GM12878 (cell line): ENCODE measurements at regions not wholly inside any gene's neighbourhood (a gene's known extent, or its start where the extent isn't known, plus 50 kb on each side); places are given as distances from the start of the nearest gene placed in this dataset.
"Not testable (repeated sequence)": the region's sequence is repeated elsewhere in the genome, so short reads cannot be mapped to it uniquely, and the experiment has no call there.

Source experiments
- ATAC-seq: fragments of 200-7000 bp; cut with Tn5 transposase; 3 replicates; pipeline ENCODE4 v1.9.1; 2020; ENCODE audit warnings: mild to moderate bottlenecking, moderate library complexity
- BruUV-seq: library from RNA; stranded (reverse); fragments of 400-500 nt; replicated peaks from 2 replicates; lab custom pipeline; 2021; lab: Mats Ljungman, UMichigan
- CTCF ChIA-PET: fragments of 300-600 bp; sonication (Branson Sonifier 250); formaldehyde crosslinking; extraction: SDS; loops from one replicate; lab custom pipeline; 2021; ENCODE audit warnings: inconsistent platforms; lab: Yijun Ruan, JAX
- POLR2A ChIA-PET: fragments of 350-600 bp; formaldehyde crosslinking; extraction: SDS; loops from one replicate; lab custom pipeline; 2021; ENCODE audit warnings: inconsistent platforms; lab: Charles Lee
- RAD21 ChIA-PET: fragments of 300-600 bp; sonication (Branson Sonifier 250); formaldehyde crosslinking; loops from one replicate; lab custom pipeline; 2023; ENCODE audit warnings: antibody characterized with exemption; ENCODE audit not compliant: unreplicated experiment; lab: Charles Lee
- SMC1A ChIA-PET: fragments of 300-600 bp; sonication (Branson Sonifier 250); formaldehyde crosslinking; loops from one replicate; lab custom pipeline; 2023; ENCODE audit not compliant: unreplicated experiment, uncharacterized antibody; lab: Charles Lee
- DNase-seq: peaks from one replicate; pipeline ENCODE4 v3.0.0-alpha.2; 2011; ENCODE audit warnings: low read depth, low spot score
- FAIRE-seq: peaks from 3 replicates; lab custom pipeline; 2011; peaks lifted over from hg19 to GRCh38; lab: Jason Lieb, UNC
- H2AFZ ChIP-seq: 2 replicates; pipeline ENCODE4 v1.6.0; 2011; ENCODE audit warnings: low read depth, low read length, control low read depth; ENCODE audit not compliant: control insufficient read depth
- H3K27ac ChIP-seq: 2 replicates; pipeline ENCODE4 v1.5.1; 2011; ENCODE audit warnings: control low read depth; ENCODE audit not compliant: control insufficient read depth, insufficient read depth
- H3K27me3 ChIP-seq, 2 experiments: replicated peaks in 1 of 2; 2 replicates each; pipeline versions ENCODE4 v1.6.0 to v1.6.1; 2011; ENCODE audit warnings: low read length in 1 of 2; ENCODE audit not compliant: control insufficient read depth in 2 of 2, insufficient read depth in 2 of 2
- H3K36me3 ChIP-seq, 2 experiments: 2 replicates each; pipeline ENCODE4 v1.5.1; 2011; ENCODE audit warnings: low read length in 1 of 2; ENCODE audit not compliant: control insufficient read depth in 2 of 2, insufficient read depth in 2 of 2
- H3K4me1 ChIP-seq: 2 replicates; pipeline ENCODE4 v1.6.1; 2011; ENCODE audit warnings: mild to moderate bottlenecking, low read length, moderate library complexity, mixed read lengths; ENCODE audit not compliant: control insufficient read depth, insufficient read depth
- H3K4me2 ChIP-seq: 2 replicates; pipeline ENCODE4 v1.6.0; 2011; ENCODE audit warnings: control low read depth; ENCODE audit not compliant: control insufficient read depth, insufficient read depth
- H3K4me3 ChIP-seq: fragments of 200-600 bp; sonication (generic); 2 replicates; pipeline ENCODE4 v1.5.1; 2016
- H3K79me2 ChIP-seq: 2 replicates; pipeline ENCODE4 v1.6.0; 2011; ENCODE audit warnings: low read length; ENCODE audit not compliant: control insufficient read depth, insufficient read depth
- H3K9ac ChIP-seq: 2 replicates; pipeline ENCODE4 v1.8.0; 2011; ENCODE audit warnings: low read length, control low read depth, mixed read lengths; ENCODE audit not compliant: control insufficient read depth, insufficient read depth
- H3K9me3 ChIP-seq: replicated peaks from 3 replicates; pipeline ENCODE4 v1.5.1; 2011; ENCODE audit warnings: mild to moderate bottlenecking, low read length; ENCODE audit not compliant: control insufficient read depth, insufficient read depth
- H4K20me1 ChIP-seq: 2 replicates; pipeline ENCODE4 v1.6.0; 2011; ENCODE audit not compliant: control insufficient read depth, insufficient read depth
- CEBPB ChIP-seq, 2 experiments: fragments of 150-350 bp in 1 of 2; IDR thresholded peaks; 2 replicates each; pipeline ENCODE4 v1.6.1; 2012 to 2014; ENCODE audit warnings: low read depth in 2 of 2, low read length in 2 of 2, borderline replicate concordance in 1 of 2, inconsistent platforms in 1 of 2
- CHD2 ChIP-seq: IDR thresholded peaks from 2 replicates; pipeline ENCODE4 v1.6.1; 2011; ENCODE audit warnings: low read depth, low read length, improper control_type of control experiment, borderline replicate concordance
- ETV6 ChIP-seq, 2 experiments: fragments of 450-650 bp in 1 of 2; IDR thresholded peaks in 1 of 2; conservative IDR thresholded peaks in 1 of 2; 2 replicates each; pipeline ENCODE4 v1.6.1; 2014; ENCODE audit warnings: antibody characterized with exemption in 1 of 2, borderline replicate concordance in 1 of 2, low read depth in 1 of 2, mild to moderate bottlenecking in 1 of 2, moderate library complexity in 1 of 2
- HSF1 ChIP-seq: fragments of 150-350 bp; IDR thresholded peaks from 2 replicates; pipeline ENCODE4 v1.6.1; 2014; ENCODE audit warnings: mild to moderate bottlenecking, low read depth, low read length
- KAT2A ChIP-seq: conservative IDR thresholded peaks from 2 replicates; pipeline ENCODE4 v1.6.1; 2011; ENCODE audit warnings: low read depth, low read length; ENCODE audit not compliant: control insufficient read depth
- MTA2 ChIP-seq: fragments of 450-650 bp; IDR thresholded peaks from 2 replicates; pipeline ENCODE4 v1.6.1; 2016; ENCODE audit warnings: low read depth, mild to moderate bottlenecking, moderate library complexity
- MYB ChIP-seq: fragments of 150-350 bp; IDR thresholded peaks from 2 replicates; pipeline ENCODE4 v1.6.1; 2014; ENCODE audit warnings: mild to moderate bottlenecking, low read depth, low read length, borderline replicate concordance
- NFYB ChIP-seq: IDR thresholded peaks from 2 replicates; pipeline ENCODE4 v1.6.1; 2011; ENCODE audit warnings: low read depth, mild to moderate bottlenecking, low read length, improper control_type of control experiment, moderate library complexity; ENCODE audit not compliant: insufficient read depth
- PBX3 ChIP-seq: IDR thresholded peaks from 2 replicates; pipeline ENCODE4 v1.6.1; 2011; ENCODE audit warnings: mild to moderate bottlenecking, low read depth, low read length, moderate library complexity; ENCODE audit not compliant: insufficient replicate concordance
- SRF ChIP-seq, 2 experiments: IDR thresholded peaks; 2 replicates each; pipeline ENCODE4 v1.6.1; 2011; ENCODE audit warnings: low read depth in 2 of 2, low read length in 2 of 2, mild to moderate bottlenecking in 1 of 2, moderate library complexity in 1 of 2
- USF1 ChIP-seq: IDR thresholded peaks from 2 replicates; pipeline ENCODE4 v1.6.1; 2011; ENCODE audit warnings: borderline replicate concordance, low read depth, mild to moderate bottlenecking, moderate library complexity, mixed read lengths, low read length; ENCODE audit not compliant: insufficient read depth; ENCODE audit errors: extremely low read length
- ZNF217 ChIP-seq: fragments of 450-650 bp; IDR thresholded peaks from 2 replicates; pipeline ENCODE4 v1.6.1; 2017; ENCODE audit warnings: antibody characterized with exemption, mild to moderate bottlenecking
- WGBS: methylation state at CpG from one replicate; pipeline ENCODE4 v1.1.6; 2016; ENCODE audit warnings: low lambda C conversion rate; ENCODE audit not compliant: insufficient replicate concordance, insufficient coverage; ENCODE audit errors: missing lambda C conversion rate; 5-methylcytosine and 5-hydroxymethylcytosine counted together
- in situ Hi-C: fragments of 300-500 bp; cut with MboI; formaldehyde crosslinking; loops from 9 replicates; pipeline ENCODE4 v1.14.3; 2018; ENCODE audit warnings: mixed read lengths
- intact Hi-C: fragments of 100-400 bp; cut with micrococcal nuclease; formaldehyde crosslinking; loops from one replicate; pipeline ENCODE4 v1.14.2; 2022; ENCODE audit not compliant: unreplicated experiment

GRCh38 chr3:152153115-152153514, 115.6 kb upstream of the MBNL1 start:
- H3K27ac ChIP-seq, RAD21 ChIA-PET, H4K20me1 ChIP-seq, H3K9ac ChIP-seq, DNase-seq, H3K4me3 ChIP-seq, in situ Hi-C loops, H2AFZ ChIP-seq, ATAC-seq, BruUV-seq, POLR2A ChIA-PET, H3K27me3 ChIP-seq, intact Hi-C loops, CTCF ChIA-PET, H3K9me3 ChIP-seq, H3K36me3 ChIP-seq, H3K4me2 ChIP-seq, FAIRE-seq, H3K4me1 ChIP-seq, H3K79me2 ChIP-seq: not testable (repeated sequence)
- SMC1A ChIA-PET: interaction anchor here (1.0 kb wide), 1 partner anchor 81 kb away, joined by 3 read pairs; no protein-coding TSS in a partner anchor
- 99% methylated on average over 5 of the region's 5 CpGs for WGBS
- TF ChIP-seq NFYB: 0 out of 2 replicates have a peak, but pooled peaks have one; percentile 21

GRCh38 chr3:152155246-152156020, 113.3 kb upstream of the MBNL1 start:
- Histone ChIP-seq H2AFZ (no peak overlapping the region), H3K4me1 (peaks cover 3% of the 10 kb centered on the region; the same call in 1 of the 2 replicates), H3K36me3 (no peaks in the 10 kb centered on the region), H3K4me3 (no peak overlapping the region), H3K27me3 (no peaks in the 10 kb centered on the region), H4K20me1 (no peaks in the 10 kb centered on the region), H3K9me3 (no peaks in the 10 kb centered on the region; the same call in 2 of the 3 replicates), H3K9ac (no peak overlapping the region), H3K4me2 (no peak overlapping the region), H3K79me2 (no peaks in the 10 kb centered on the region), H3K27ac (no peak overlapping the region)
- BruUV-seq: no TSS peak
- POLR2A ChIA-PET: no interaction called here
- FAIRE-seq (no peak), ATAC-seq (no peak), DNase-seq (no peak)
- SMC1A ChIA-PET: no interaction called here
- 88% methylated on average over 5 of the region's 5 CpGs for WGBS
- in situ Hi-C loops: no loop called here
- CTCF ChIA-PET: no interaction called here
- RAD21 ChIA-PET: no interaction called here
- intact Hi-C loops: no loop called here
- TF ChIP-seq USF1: no peak
- TF ChIP-seq HSF1: no peak
- TF ChIP-seq KAT2A: no peak
- no peak for TF ChIP-seq CEBPB (IDR thresholded peaks at IDR 0.05; ENCODE audit: borderline replicate concordance in 1 of 2, low read depth in 2 of 2, low read length in 2 of 2)
- no peak for TF ChIP-seq ZNF217
- TF ChIP-seq PBX3: no peak
- TF ChIP-seq MYB: no peak
- TF ChIP-seq CHD2: no peak
- no peak for TF ChIP-seq SRF (IDR thresholded peaks at IDR 0.05; ENCODE audit: low read depth in 2 of 2, low read length in 2 of 2)
- TF ChIP-seq MTA2: no peak
- no peak for TF ChIP-seq ETV6 (conservative IDR thresholded peaks at IDR 0.05 in 1 of 2, IDR thresholded peaks at IDR 0.05 in 1 of 2; ENCODE audit: borderline replicate concordance in 1 of 2, low read depth in 1 of 2)
